CD1c-positive myeloid dendritic cell (primary cell): ENCODE measurements at regions not wholly inside any gene's neighbourhood (a gene's known extent, or its start where the extent isn't known, plus 50 kb on each side); places are given as distances from the start of the nearest gene placed in this dataset.

Source experiments
- DNase-seq: peaks from one replicate; pipeline ENCODE4 v3.0.0-alpha.2; 2016; ENCODE audit errors: extremely low spot score

- no peak for DNase-seq
Measured at GRCh38 chr11:113634940-113635575, 71.0 kb downstream of the TMPRSS5 start.

GRCh38 chr11:113632981-113633380 lies 73.1 kb downstream of the TMPRSS5 start:
- DNase-seq: no peak

DNA sequence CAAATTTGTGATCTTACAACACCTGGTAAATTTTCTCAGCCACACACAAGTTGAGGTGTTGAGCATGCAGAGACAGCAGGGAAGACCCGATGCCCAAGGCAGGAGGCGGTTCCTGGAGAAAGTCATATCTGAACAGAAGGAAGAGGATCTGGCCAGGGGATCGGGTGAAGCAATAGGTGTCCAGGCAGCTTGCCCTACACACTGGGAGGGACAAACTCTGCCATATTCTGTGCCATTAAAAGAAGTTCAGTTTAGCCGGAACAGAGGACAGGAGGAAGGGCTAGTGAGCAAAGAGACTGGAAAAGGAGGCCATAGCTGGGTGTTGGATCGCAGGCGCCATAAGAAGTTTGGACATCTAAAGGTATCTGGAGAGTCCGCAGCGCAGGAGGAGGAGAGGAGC lies 76.5 kb downstream of the TMPRSS5 start:
- no peak for DNase-seq

DNA sequence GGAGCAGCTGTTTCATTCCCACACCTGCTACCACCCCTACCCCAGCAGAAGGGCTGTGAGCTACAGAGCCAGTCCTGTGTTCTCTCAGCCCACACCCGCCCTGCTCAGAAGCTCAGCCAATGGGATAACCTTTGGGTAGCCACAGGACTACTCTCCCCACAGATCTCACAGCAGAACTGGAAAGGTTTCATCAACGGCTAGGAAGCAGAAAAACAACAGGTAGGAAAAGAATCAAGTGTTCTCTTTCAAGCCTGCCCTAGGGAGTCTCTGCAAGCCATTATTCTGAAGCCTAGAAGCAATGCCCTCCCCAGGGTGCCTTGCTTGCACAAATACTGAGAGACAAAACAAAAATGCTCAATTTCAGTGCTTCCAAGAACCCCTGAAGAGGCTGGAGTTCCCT lies 77.2 kb downstream of the TMPRSS5 start:
- DNase-seq: no peak

- DNase-seq: no peak
Measured at GRCh38 chr11:113627946-113628345, 78.2 kb downstream of the TMPRSS5 start.

GRCh38 chr11:113627297-113627696 lies 78.8 kb downstream of the TMPRSS5 start:
- DNase-seq: no peak

DNA sequence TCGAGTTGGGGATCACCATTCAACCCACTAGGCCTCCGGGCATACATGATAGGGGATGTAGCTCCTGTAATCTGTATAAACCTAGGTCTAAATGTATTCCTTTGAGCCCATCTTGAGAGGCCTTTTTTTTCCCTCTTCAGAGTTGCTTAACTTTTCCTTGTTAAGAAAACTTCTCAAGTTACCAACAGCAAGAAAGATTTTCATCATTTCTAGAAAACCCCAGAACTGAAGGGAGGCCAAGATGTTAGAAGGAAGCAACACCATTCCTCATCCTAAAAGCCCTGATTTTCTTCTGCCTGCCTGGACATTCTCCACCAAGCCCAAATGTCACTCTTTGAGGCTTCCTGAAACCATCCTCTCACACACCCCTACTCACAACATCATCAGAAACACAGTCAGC lies 79.4 kb downstream of the TMPRSS5 start:
- DNase-seq: no peak

GRCh38 chr11:113623114-113623513 lies 83.0 kb downstream of the TMPRSS5 start:
- DNase-seq: no peak

DNA sequence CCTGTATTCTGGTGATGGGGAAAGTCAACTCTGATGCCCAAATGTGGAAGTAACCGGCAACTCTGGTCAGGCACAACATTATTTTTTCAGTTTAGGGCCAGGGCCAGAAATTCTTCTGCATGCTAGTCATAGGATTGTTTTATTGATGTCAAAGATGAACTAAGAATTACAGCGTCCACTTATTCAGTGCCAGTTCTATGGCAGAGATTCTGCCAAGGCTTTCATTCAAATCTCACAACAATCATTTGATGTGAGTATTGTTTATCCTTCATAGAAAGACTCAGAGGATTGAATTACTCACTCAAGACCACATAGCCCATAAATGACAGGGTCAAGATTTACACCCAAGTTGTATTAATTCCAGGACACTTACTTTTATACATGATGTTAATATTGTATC lies 87.7 kb downstream of the TMPRSS5 start:
- no peak for DNase-seq

DNA sequence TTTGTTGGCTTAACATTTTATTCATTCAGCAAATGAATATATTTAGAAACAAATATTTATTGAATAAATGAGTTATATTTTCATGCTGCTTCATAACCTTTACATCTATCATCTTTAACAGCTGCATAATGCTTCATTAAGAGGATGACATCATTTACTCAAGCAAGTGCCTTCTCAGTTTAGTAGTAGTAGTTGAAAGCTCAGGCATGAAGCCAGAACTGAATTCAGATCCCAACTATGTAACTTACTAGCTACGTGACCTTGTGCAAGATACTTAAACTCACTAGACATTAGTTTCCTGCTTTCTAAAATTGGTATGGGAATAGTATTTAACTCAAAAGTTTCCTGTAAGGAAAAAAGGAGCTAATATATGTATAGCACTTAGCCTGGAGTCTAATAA lies 90.3 kb downstream of the TMPRSS5 start:
- DNase-seq: no peak

DNA sequence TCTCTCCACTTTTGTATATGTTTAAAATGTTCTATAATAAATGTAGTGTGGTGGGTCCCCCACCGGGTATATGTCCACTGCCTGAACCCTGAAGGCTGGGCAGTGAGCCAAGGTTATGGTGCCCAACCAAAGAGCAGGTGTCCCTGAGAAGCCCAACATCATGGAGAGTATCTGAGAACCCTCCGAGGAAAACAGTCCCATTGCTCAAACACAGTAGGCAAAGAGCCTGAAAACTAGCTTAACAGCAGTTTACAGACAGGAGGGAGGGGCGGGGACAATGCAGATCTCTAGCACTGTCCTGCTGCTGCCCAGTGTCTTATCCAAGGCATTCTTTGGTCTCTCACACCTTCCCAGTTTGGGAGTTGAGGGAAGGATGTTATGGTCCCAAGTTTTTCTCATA lies 91.0 kb downstream of the TMPRSS5 start:
- DNase-seq: no peak

GRCh38 chr11:113614097-113614496 lies 92.0 kb downstream of the TMPRSS5 start:
- DNase-seq: no peak

DNA sequence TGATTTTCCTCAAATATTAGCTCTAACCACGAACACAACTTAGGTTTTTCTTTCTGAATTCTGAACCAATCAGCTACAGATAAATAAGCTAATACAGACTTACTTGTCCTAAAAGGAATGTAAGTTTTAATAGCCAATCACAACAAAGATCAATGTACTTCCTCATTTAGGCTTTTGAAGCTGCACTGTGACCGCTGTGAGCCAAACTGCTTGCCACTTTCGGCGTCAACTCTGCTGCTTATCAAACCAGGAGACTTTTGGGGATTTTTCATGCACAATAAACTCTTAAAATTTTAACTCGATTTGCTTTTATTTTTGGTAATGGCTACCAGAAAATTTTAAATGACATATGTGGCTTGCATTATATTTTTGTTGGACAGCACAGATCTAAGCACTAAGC lies 92.5 kb downstream of the TMPRSS5 start:
- peak; percentile 35 for DNase-seq

DNA sequence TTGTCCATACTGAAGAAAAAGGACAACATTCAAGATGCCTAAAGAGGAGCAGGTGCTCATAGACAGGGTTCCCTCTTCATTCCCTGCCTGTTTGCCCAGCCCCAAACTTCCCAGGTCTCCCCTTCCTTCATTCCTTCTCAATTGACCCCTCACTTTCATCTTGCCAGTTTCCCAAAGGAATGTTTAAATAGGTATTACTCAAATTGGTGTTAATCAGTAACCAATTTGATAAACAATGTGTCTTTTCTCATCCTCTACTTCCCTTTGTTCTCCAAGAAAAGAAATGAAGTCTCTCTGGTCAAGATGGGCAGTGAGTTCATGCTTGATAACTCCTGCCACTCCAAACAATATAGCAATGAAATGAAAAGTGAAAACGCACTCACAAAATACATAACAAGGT lies 101.9 kb downstream of the TMPRSS5 start:
- DNase-seq: no peak

DNA sequence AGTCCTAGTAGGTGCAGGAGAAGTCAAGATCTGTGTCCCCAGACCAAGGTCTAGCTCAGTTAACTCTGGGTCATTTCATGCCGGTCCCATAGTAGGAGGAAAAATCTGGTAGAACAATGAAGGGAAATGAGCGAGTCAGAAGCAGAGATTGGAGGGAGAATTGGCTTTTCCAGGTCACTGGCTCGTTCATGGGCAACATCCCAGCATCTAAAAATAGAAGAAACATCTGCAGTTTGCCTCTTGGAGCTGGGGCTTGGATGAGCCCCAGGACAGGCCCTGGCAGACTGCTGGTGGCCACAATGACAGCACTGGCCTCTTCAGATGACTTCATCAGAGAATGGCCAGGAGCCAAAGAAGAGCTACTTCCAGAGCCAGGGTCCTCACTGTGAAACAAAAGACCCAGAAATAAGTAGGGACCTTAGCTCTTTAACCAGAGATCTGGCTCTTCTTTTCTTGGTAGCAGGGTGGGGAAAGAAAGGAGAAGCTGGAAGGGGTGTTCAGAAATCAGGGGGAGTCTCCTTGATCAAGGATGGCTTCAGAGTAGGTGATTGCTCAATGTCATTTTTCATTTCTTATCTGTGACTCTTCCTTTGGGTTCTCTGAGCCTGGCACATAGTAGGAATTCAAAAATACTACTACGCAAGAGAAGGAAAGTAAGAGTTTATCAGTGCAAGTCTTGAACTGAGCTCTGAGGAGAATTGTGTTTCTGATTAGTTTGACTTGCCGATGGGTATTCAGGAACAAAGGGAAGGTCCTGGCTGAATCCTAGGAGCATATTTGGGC lies 102.6 kb downstream of the TMPRSS5 start:
- no peak for DNase-seq

DNA sequence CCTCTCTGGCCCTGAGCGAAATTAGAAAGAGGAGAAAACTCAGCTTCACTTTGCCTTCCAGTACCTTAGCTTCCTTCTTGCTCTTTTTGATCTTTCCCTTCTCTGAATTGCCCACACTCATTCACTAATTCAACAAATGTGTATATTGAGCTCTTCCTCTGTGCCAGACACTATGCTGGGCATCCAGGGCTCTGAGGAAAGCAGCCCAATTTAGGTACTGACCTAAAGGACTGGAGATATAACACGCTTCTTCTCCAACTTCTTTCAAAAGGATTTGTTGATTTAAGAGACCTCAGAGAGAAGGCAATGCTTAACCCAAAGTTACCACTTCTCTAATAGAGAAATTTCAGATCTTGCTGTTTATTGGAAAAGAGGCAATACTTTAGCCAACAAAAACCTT lies 103.6 kb downstream of the TMPRSS5 start:
- no peak for DNase-seq

DNA sequence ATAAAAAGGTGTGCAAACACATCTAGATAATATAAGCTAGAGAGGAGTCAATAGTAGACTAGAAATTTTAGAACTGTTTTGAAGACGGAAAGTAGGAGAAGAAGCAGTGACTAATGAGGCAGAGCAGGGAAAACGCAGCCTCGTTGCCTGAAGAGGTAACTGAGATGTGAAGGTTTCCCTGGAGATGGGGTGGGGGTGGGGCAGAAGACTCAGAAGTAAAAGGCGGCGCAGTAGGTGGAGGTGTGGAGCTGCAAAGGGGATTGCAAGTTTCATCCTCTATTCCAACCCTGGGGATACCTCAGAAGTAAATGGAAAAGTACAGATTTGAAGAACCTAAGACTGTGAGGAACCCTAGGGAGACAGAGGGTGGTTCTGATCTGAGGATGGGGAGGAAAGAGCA lies 109.5 kb downstream of the TMPRSS5 start:
- DNase-seq: no peak

DNA sequence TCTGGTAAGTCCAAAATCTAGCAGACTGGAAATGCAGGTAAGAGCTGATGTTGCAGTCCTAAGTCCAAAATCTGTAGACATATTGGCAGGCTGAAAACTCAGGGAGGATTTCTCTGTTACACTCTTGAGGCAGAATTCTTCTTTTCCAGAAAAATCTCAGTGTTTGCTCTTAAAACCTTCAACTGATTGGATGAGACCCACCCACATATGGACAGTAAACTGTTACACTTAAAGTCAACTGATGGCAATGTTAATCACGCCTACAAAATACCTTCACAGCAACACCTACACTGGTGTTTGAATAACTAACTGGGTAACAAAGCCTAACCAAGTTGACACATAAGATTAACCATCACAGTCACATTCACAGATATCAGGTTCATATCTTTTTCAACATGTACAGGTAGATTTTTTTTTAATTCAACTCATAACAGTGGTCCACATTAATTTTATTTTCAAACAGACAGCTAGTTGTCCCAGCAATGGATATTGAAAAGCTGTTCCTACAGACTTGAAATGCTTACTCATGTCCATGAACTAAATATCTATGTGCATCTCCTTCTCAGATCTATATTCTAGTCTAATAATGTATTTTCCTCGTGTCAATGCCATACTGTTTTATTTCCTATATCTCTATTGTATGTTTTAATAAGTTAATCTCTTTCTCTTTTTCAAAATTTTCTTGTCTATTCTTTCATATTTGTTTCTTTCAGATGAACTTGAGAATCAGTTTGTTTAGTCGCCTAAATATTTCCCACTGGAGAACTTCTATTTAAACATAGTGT lies 110.1 kb downstream of the TMPRSS5 start:
- no peak for DNase-seq

DNA sequence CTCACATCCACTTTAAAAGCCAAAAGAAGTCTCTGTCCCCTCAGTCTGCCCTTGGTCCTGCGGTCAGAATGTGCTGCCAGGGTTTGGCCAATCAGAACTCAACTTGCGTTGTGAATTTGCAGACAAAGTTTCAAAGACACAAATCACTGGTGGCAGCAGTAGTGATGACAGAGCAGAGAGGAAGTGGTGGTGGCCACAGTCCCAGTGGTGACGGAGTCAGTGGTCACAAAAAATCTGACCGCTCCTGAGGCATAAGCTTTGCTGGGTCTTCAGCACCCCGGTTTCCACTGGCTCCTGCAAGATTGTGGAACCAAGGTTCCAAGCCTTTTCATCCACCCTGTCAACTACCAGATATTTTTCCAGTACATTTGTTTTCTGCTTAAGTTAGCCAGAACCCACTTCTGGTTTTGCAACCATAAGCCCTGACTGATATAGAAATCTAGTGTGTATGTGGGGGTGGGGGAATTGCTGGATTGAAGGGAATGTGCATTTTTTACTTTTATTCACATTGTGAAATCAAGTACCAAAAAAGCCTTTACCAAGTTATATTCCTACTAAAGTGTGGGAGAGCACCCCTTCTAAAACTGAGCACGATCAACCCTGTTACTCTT lies 112.3 kb downstream of the TMPRSS5 start:
- peak; percentile 26 for DNase-seq

GRCh38 chr11:113591117-113591516 lies 115.0 kb downstream of the TMPRSS5 start:
- DNase-seq: no peak

- no peak for DNase-seq
Measured at GRCh38 chr11:113587308-113587739, 112.1 kb upstream of the DRD2 start.

- no peak for DNase-seq
Measured at GRCh38 chr11:113584371-113584770, 109.2 kb upstream of the DRD2 start.
